ENCODE measurements at regions not wholly inside any gene's neighbourhood (a gene's known extent, or its start where the extent isn't known, plus 50 kb on each side); places are given as distances from the start of the nearest gene placed in this dataset.

DNA sequence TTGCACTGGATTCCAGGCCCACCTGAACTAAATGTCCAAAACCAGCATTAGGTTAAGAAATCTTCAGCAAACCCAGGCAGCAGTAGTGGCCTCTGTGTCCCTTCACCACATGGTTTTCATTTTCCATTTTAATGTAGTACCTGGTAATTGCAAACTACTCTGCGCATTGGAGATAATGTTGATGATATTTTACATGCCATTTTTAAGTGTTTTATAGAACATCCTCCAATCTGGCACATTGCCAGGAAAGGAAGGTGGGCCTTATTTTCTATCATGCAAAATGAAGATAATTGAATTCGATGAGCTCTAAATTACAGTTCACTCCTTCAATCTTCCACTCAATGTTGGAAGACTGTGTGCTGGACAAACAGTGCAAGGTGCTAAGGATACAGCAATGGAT lies 89.5 kb downstream of the ZC3H11B start:
- no peaks in the 10 kb centered on the region for H3K36me3 Mint-ChIP-seq (ENCODE audit: low read depth)

DNA sequence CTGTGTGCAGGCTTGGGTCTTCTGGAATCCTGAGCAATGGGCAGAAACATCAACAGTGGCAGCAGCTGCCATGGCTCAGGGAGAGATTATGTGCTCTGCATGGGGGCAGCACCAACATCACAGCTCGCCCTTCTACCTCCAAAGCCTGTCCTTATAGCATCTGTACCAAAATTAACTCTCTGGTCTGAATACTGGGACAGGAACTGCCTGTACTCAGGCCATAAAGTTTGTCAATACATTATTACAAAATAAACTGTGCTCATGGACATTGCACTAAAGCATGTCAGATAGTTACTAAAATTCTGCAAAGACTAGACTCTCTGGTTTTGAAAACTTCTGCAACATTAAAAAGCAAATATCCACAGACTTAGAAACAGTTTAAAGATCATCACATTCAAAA lies 91.6 kb downstream of the ZC3H11B start:
- CTCF ChIA-PET = no interaction called here
- Histone ChIP-seq H3K9me3 (ENCODE audit: control insufficient read depth in 1 of 2, insufficient read depth in 1 of 2, low read length in 2 of 2) (no peaks in the 10 kb centered on the region), H3K27ac (ENCODE audit: low read depth in 1 of 2, low read length in 2 of 2) (no peak overlapping the region), H3K27me3 (ENCODE audit: control insufficient read depth in 1 of 2, insufficient read depth in 2 of 2, low read length in 2 of 2) (no peaks in the 10 kb centered on the region), H3K4me3 (ENCODE audit: low read length) (no peak overlapping the region), H3K36me3 (ENCODE audit: insufficient read depth, low read length) (no peaks in the 10 kb centered on the region), H3K4me1 (ENCODE audit: insufficient read depth, low read length) (no peaks in the 10 kb centered on the region)
- Mint-ChIP-seq H3K36me3 (ENCODE audit: low read depth) (no peaks in the 10 kb centered on the region), H3K27me3 (peaks cover 4% of the 10 kb centered on the region), H3K27ac (no peak overlapping the region), H3K4me3 (no peak overlapping the region), H3K4me1 (ENCODE audit: low read depth) (no peaks in the 10 kb centered on the region), H3K9me3 (no peaks in the 10 kb centered on the region)
- intact Hi-C loops (cut with DNase I, micrococcal nuclease) = no loop called here
- POLR2A ChIA-PET = no interaction called here
- DNase-seq (no peak), ATAC-seq (ENCODE audit: poor library complexity) (no peak)
- TF ChIP-seq, protein P1, sequence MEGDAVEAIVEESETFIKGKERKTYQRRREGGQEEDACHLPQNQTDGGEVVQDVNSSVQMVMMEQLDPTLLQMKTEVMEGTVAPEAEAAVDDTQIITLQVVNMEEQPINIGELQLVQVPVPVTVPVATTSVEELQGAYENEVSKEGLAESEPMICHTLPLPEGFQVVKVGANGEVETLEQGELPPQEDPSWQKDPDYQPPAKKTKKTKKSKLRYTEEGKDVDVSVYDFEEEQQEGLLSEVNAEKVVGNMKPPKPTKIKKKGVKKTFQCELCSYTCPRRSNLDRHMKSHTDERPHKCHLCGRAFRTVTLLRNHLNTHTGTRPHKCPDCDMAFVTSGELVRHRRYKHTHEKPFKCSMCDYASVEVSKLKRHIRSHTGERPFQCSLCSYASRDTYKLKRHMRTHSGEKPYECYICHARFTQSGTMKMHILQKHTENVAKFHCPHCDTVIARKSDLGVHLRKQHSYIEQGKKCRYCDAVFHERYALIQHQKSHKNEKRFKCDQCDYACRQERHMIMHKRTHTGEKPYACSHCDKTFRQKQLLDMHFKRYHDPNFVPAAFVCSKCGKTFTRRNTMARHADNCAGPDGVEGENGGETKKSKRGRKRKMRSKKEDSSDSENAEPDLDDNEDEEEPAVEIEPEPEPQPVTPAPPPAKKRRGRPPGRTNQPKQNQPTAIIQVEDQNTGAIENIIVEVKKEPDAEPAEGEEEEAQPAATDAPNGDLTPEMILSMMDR (IDR thresholded peaks at IDR 0.05) = no peak

More for the DNA sequence above, 89.5 kb downstream of the ZC3H11B start:
- H3K36me3 ChIP-seq (ENCODE audit: insufficient read depth, low read length) = no peaks in the 10 kb centered on the region
- no peaks in the 10 kb centered on the region for H3K9me3 ChIP-seq (ENCODE audit: control insufficient read depth in 1 of 2, insufficient read depth in 1 of 2, low read length in 2 of 2)
- ChIA-PET CTCF (no interaction called here), POLR2A (no interaction called here)
- H3K4me3 ChIP-seq (ENCODE audit: low read length) = no peak overlapping the region
- peaks cover 4% of the 10 kb centered on the region for H3K27me3 Mint-ChIP-seq
- no peaks in the 10 kb centered on the region for H3K4me1 Mint-ChIP-seq (ENCODE audit: low read depth)
- DNase-seq (no peak), ATAC-seq (ENCODE audit: poor library complexity) (no peak)
- H3K9me3 Mint-ChIP-seq = no peaks in the 10 kb centered on the region
- no peak overlapping the region for H3K4me3 Mint-ChIP-seq
- no peaks in the 10 kb centered on the region for H3K4me1 ChIP-seq (ENCODE audit: insufficient read depth, low read length)
- TF ChIP-seq, protein P1 (IDR thresholded peaks at IDR 0.05) = no peak
- H3K27ac ChIP-seq (ENCODE audit: low read depth in 1 of 2, low read length in 2 of 2) = no peak overlapping the region
- intact Hi-C loops (cut with DNase I, micrococcal nuclease) = no loop called here
- no peak overlapping the region for H3K27ac Mint-ChIP-seq
- H3K27me3 ChIP-seq (ENCODE audit: control insufficient read depth in 1 of 2, insufficient read depth in 2 of 2, low read length in 2 of 2) = no peaks in the 10 kb centered on the region

DNA sequence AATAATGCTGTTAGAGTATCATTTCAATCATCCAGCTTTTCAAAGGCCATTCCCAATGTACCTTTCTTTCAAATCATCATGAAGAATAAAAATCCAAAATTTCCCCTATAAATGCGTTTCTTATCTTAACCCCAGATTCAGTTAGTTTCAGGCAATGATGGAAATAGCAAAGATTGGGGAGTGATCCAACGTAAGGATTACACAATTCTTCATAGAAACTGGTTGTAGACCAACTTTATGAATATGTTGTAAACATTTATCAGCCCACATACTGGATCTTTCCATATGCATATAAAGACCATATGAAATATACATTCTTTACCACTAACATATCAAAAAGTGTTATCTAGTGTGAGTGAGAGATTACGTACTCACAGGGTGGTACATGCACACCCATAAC lies 92.7 kb downstream of the ZC3H11B start:
- CTCF ChIA-PET = no interaction called here
- TF ChIP-seq, protein P1 (IDR thresholded peaks at IDR 0.05) = no peak
- no peaks in the 10 kb centered on the region for H3K9me3 Mint-ChIP-seq
- Histone ChIP-seq H3K9me3 (ENCODE audit: control insufficient read depth in 1 of 2, insufficient read depth in 1 of 2, low read length in 2 of 2) (no peaks in the 10 kb centered on the region), H3K4me1 (ENCODE audit: insufficient read depth, low read length) (no peaks in the 10 kb centered on the region), H3K4me3 (ENCODE audit: low read length) (no peak overlapping the region), H3K27ac (ENCODE audit: low read depth in 1 of 2, low read length in 2 of 2) (no peak overlapping the region), H3K36me3 (ENCODE audit: insufficient read depth, low read length) (no peaks in the 10 kb centered on the region), H3K27me3 (ENCODE audit: control insufficient read depth in 1 of 2, insufficient read depth in 2 of 2, low read length in 2 of 2) (no peaks in the 10 kb centered on the region)
- no peaks in the 10 kb centered on the region for H3K4me1 Mint-ChIP-seq (ENCODE audit: low read depth)
- H3K36me3 Mint-ChIP-seq (ENCODE audit: low read depth) = no peaks in the 10 kb centered on the region
- no peak for ATAC-seq (ENCODE audit: poor library complexity)
- no peak overlapping the region for H3K27ac Mint-ChIP-seq
- POLR2A ChIA-PET = no interaction called here
- no peak overlapping the region for H3K4me3 Mint-ChIP-seq
- intact Hi-C loops (cut with DNase I, micrococcal nuclease) = no loop called here
- no peak for DNase-seq
- H3K27me3 Mint-ChIP-seq = peaks cover 4% of the 10 kb centered on the region
